ENCODE measurements at regions not wholly inside any gene's neighbourhood (a gene's known extent, or its start where the extent isn't known, plus 50 kb on each side); places are given as distances from the start of the nearest gene placed in this dataset.

DNA sequence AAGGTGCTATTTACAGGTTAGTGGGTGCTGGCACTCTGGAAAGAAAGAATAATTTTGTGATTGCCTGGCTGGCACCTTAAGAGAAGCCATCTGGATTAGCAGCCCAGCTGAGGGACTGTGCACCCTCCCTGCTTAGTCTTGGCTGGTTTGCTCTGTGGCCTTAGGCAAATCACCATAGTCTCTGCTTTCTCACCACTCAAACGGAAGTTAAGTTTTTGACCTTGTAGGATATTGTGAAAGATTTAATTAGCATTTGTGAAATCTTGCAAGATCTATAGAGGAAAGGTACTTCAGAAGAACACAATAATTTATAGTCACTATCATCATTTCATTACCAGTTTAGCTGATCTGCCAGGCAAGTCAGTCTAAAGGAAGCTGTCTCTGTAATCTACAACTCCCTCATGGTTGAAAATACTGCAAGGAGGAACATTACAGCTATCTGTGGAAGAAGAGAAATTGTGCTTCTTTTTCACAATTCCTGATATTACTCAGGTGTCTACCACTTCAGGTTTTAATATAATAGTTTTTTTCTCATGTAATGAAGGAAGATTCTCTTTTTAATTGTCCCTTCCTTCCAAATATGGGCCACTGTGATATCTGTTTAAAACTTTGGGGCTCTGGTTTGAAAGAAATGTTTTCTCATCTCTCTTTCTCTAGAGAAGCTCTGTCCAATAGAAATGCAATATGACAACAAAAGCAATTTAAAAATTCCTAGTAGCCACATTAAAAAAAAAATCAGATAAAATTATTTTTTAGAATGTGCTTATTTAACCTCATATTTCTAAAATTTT is 219.6 kb downstream of the PTEN start:
- DNase-seq (ENCODE audit: low read depth): no peak

DNA sequence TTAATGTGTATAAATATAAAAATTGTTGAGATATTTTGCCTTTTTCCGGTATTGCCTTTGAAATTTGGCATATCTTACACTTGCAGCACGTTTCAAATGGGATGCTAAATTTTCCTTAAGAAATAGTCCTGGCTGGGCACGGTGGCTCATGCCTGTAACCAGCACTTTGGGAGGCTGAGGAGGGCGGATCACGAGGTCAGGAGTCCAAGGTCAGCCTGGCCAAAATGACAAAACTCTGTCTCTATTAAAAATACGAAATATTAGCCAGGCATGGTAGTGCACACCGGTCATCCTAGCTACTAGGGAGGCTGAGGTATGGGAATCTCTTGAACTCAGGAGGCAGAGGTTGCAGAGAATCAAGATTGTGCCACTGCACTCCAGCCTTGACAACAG is 220.2 kb downstream of the PTEN start:
- DNase-seq (ENCODE audit: low read depth): no peak

DNA sequence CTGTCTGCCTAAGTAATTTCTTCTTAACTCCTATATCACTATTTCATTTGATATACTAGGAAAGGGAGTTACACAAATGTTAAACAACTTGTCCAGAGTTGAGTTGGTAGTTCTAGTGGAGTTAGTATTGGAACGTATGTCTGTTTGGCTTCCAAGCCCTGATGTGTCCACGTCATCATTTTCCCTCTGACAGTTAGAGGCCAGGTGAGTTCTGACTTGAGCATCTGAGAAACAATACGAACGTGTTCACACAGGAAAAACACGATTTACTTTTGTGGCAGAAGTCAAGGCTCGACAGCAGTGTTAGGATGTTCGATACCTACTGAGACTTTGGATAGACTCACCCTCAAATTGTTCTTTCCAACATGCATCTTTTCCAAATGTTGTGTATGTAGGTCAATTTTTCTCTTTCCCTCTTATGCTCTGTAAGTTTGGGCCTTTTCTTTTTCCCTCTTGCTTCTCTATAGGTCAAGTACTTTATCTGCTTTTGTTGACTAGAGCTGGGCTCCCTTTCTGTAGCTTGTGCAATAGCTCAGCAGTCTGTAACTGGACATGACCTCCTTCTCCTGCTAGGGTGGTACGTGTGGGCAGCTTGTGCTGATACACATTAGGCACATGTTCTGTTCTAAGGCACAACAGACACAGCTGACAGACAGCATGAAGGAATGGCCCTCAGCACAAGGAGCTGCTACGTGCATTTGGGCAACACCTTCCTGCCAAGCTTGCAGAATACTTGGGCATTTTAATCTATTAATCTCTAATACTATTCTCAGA is 222.9 kb downstream of the PTEN start:
- no peak for DNase-seq (ENCODE audit: low read depth)

DNA sequence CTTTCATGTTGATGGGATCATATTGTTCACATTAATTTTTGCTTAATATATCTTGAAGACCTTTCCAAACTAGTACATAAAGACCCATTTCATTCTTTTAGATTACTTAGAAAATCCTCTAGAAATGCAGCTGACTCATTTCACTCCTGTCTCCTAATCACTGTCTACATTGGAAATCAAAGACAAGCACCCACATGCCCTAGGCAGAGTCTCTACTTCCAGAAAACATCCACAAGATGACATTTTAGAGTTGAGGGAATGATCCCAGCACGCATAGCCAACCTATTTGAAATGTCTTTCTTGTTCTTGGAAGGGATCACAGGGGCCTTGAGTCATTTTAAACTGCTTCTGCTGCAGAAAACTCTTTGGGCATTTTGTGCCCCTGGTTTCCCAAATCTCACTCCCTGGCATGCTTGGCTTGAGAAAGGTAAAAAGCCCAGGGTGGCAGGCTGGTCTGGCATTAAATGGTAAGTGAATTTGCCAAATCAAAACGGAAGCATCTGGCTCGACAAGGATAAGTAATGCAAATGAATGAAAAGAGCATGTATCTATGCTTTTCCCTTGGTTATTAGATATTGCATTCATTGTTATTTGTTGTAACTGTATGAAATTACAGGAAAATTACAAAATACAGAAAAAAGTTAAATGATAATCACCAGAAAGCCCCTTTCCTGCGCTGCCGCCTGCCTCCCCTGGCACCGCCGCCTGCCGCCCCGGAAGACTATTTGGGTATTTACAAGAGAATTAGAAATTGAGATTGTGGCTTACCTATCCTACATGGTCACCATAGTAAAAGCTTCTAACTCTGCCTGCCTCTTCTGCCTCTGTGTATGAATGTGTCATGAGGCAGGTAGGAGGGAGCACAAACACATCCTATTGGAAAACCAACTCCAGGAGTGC is 225.3 kb downstream of the PTEN start:
- no peak for DNase-seq (ENCODE audit: low read depth)

DNA sequence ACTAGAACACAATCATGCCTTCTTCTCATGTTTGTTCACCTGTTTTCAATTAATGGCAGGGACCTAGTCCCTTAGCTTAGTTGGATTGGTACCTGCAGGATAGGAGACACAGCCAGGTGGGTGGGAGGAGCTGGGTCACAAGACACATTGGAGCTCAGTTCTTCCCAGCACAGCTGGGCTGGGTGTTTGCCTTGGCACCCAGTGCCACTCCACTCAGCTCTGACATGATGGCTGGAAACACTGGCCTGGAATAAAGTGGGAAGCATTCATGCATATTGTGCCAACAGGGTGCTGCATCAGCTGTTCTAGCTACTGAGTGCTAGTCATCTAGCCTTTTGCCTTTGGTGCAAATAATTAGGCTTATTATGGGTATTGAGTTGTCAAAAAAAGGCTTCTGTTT is 226.1 kb downstream of the PTEN start:
- DNase-seq (ENCODE audit: low read depth): no peak

DNA sequence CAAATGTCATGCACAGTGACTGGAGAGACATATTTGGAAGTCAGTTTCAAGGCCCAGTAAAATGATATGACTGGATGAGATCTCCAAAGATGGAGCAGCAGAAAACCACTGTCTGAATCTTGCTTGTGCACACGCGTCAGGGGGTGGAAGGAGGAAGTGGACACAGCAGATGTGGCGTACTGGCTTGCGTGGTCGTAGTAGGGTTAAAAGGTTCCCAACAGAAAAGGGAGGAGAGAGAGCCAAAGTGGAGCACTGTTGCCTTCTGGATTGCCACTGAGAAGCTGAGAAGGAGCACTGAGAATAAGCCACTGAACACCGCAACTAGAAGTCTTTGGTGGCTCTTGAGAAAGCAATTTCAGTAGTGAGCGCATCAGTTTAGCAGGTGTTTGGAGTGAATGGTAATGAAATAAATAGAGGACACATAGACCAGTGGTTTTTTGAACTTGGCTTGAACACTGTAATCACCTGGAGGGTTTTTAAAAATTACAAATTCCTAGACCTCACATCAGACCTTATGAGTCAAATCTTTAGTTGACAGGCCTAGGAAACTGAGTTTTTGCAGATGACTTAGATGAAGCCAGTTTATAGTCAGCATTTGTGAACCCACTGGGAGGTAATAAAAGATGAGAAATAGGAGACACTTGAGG is 227.3 kb downstream of the PTEN start:
- DNase-seq (ENCODE audit: low read depth): no peak

DNA sequence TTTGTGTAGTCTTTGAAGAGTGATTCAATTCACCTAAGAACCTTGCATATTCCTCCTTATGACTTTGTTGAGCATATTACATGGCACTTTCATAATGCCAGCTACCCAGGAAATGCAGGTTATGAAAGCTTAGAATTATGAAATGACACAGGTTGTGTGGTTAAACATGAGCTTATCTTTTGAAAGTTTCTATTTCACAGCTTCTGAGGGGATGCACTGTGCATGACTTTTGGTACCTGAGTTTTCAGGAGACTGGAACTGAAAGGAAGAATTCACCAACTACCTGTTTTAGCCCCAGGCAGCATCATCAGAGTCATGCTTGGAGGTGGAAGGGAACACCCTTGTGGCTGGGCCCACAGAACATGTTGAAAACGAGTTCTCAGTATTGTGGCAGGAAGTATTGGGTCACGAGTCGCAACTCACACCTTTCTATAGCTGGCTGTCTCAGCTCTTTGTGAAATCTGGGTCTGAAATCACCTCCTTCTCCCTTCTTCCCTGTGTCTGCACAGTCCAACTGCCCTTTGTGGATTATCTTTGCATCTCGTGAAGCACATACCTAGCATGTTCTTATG is 228.2 kb downstream of the PTEN start:
- DNase-seq (ENCODE audit: low read depth): no peak

DNA sequence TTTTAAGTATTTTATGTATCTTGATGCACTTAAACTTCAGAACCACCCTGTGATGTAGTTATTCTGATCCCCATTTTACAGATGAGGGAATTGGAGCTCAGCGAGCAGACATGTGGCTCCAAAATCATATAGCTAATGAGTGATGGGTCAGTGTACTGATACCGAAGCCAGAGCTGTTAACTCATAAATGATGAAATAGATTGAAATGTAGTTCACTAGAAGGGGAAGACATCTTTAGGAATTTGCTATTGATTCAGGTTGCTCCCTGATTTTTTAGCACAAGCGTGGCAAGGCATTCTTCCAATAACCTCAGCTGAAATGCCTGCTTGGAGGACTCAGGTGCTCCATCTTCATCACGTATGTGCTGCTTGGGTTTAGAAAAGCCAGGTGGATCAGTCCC is 228.8 kb downstream of the PTEN start:
- no peak for DNase-seq (ENCODE audit: low read depth)

DNA sequence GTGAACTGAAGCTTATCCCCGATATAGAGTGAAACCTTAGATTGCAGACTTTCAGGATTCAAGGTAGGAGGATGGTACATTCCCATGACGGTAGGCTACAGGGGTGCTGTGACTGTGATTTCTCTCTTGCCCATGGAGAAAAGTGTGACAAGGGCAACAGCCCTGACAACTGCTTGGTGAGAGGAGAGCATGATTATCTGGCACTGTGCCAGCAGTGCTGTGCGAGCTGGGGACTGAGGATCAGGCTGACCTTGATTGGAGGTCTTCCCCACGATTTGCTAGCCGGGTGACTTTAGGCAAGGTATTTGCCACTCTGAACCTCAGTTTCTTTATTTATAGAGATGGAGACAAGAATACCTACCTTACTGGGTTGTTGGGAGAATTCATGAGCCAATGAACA is 229.5 kb downstream of the PTEN start:
- DNase-seq (ENCODE audit: low read depth): no peak

DNA sequence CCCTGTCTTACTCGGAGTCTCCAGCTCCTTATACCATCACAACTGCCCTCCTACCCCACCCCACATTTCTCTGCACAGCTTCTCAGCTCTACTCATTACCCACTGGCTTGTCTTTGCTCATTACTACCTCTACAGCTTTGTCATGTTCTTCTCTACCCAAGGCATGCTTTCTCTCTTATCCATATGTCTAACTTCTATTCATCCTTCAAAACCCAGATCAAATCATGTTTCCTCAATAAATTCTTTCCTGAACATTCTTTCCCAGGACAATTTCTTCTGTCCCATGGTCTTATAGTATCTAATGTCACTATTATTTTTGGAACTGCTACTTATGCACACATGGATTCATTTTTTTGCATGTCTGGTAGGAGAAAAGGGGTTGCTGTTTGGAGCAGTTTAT is 231.4 kb downstream of the PTEN start:
- no peak for DNase-seq (ENCODE audit: low read depth)

DNA sequence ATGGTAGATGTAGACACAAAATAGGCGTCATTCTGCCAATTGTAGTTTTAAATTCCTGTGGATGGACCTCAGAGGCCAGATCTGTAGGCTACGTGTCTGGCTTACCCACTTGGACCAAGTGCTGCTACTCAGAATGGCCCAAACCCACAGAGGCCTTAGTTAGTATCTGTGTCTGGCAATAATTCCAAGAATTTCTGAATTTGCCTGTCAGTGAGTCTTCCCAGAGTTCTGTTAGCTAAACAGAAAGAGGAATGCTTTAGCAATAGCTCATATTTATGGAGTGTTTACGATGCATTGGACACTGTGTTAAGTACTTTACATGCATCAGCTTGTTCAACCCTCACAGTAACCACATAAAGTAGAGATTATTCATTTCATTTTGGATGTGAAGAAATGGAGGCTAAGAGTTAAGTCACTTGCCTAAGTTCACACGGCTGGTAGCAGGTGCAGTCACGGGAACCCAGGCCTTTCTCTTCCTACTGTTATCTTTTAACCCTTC is 231.8 kb downstream of the PTEN start:
- no peak for DNase-seq (ENCODE audit: low read depth)

DNA sequence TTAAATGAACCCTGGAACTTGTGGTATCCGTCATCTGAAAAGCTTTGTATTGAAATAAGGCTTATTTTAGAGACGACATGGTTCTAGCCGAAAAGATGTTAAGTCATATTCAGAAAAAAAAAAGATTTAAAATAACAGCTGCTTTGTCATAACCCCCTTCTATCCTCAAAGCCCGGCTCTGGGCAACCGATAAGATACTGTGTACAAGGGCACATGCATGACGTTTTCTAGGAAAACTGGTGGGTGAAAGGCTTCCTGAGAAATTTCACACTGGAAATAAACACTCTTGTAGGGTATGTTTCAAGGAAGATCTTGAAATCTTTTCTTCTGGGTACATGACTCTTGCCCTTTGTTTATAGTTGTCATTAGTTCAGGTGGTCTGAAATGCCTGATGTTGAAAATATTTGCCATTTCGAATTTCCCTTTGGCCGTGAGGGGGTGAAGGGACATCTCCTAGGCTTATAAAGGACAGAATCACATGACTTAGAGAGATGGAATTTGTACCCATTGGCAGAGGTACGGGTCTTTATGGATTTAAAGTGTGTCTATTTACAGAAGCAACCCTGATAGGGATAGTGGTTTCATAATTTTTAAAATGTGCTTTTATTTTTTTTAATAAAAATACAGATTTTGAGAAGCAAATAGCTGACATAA is 232.5 kb downstream of the PTEN start:
- no peak for DNase-seq (ENCODE audit: low read depth)

DNA sequence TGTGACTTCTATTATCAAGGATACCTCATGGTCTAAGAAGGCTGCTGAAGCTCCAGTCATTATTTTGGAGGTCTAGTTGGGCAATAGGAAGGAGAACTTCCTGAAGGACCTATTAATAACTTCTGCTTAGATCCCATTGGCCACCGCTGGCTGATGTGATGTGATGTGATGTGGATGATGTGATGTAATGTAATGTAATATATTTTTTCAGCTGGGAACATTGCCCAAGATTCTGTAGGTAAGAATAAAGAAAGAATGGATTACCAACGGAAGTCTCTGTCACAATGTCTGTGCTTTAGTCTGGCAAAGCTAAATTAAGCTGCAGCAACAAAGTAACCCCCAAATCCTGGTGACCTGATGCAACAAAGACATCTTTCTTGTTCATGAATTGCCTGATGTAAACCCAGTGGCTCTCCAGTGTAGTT is 233.7 kb downstream of the PTEN start:
- no peak for DNase-seq (ENCODE audit: low read depth)

DNA sequence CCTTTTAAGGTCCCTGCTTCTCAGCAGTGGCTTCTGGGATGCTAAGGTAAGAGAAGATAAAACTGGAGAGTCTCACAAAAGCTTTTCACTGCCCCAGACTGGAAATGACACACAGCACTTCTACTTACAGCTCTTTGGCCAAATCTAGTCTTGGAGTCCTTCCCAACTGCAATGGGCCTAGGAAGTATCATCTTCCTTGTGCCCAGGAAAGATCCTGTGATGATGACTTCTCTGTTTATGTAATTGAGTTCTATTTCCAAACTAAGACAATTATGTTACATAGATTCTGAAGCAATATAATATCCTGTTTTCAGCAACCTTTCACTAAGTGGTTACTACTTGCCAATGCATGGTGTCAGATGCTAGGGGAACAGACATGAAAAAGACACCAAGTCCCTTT is 234.1 kb downstream of the PTEN start:
- no peak for DNase-seq (ENCODE audit: low read depth)

DNA sequence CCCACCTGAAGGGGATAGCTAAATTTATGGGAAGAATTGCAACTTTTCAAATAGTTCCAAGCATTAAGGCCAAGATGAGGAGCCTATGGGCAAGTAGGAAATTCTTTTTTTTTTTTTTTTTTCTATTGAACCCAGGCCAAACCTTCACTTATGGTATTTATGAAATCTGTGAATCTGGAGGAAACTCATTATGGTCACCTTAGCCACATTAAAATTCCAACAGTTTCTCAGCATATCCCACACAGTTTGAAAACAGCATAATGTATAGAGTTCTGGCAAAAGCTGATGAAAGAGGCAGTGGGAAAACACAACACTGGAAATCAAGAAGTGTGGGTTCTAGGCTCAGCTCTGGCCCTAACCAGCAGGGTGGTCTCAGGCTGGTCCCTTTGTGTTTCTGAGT is 236.9 kb downstream of the PTEN start:
- DNase-seq (ENCODE audit: low read depth): no peak

DNA sequence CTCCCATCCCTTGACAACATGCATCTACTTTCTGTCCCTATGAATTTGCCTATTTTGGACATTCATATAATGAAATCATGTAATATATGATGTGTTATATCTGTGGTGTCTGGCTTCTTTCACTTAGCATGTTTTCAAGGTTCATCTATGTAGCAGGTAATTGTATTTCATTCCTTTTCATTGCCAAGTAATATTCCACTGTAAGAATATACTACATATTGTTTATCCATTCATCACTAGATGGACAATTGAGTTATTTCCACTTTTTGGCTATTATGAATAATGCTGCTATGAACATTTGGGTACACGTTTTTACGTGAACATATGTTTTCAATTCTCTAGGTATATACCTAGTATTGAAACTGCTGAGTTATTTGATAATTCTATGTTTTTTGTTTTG is 238.2 kb downstream of the PTEN start:
- no peak for DNase-seq (ENCODE audit: low read depth)

DNA sequence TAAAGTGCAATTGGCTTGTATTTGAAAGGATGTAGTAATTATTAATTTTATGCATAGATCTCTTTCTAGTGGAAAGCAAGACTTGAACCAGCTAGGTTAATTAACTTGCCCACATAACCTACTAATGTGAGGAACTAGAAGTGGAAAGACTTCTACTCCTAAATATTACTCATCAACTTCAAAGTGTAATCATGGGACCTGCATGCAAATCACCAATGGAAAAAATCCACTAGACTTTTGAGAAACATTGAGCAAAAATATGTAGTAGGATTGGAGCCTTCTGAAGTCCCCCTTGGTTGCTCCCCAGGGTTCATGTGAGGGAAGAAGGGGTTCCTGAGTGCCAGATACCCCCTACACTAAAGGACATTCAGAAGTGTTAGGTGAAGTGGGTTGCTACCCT is 240.2 kb downstream of the PTEN start:
- no peak for DNase-seq (ENCODE audit: low read depth)

DNA sequence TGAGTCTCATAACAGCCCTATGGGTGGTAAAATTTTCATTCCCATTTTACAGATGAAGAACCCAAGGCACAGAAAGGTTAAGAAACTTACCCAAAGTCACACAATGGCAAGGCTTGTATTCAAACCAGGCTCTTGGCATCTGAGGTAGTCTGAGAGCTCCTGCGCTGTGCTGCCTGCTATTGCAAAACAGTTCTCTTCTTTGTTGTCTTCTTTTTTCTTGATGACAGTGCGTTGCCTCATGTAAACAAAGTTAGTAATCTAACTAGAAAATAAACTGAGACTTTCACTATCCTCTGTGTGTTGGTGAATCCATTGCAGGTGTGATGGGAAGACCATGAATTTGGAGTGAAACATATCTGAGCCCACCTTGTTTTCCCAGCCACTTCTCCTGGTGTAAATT is 240.8 kb downstream of the PTEN start:
- no peak for DNase-seq (ENCODE audit: low read depth)

DNA sequence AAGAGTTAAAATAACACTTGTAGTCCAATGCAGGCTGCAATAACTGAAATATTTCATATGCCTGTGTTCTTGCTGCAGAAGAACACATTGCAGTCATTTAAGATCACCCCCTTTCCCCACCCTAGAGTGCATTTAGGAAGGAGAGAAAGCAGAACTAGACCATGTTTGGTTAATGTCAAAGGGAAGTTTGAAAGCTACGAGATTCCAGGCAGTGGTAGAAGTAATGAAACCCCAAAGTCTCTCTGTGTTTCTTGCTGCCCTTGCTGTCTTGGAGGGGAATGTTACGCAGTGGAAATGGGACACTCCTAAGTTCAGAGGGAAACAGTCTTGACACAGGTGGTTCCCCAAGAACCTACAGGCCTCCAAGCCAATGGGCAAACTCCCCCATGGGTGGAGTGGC is 242.9 kb downstream of the PTEN start:
- DNase-seq (ENCODE audit: low read depth): no peak

DNA sequence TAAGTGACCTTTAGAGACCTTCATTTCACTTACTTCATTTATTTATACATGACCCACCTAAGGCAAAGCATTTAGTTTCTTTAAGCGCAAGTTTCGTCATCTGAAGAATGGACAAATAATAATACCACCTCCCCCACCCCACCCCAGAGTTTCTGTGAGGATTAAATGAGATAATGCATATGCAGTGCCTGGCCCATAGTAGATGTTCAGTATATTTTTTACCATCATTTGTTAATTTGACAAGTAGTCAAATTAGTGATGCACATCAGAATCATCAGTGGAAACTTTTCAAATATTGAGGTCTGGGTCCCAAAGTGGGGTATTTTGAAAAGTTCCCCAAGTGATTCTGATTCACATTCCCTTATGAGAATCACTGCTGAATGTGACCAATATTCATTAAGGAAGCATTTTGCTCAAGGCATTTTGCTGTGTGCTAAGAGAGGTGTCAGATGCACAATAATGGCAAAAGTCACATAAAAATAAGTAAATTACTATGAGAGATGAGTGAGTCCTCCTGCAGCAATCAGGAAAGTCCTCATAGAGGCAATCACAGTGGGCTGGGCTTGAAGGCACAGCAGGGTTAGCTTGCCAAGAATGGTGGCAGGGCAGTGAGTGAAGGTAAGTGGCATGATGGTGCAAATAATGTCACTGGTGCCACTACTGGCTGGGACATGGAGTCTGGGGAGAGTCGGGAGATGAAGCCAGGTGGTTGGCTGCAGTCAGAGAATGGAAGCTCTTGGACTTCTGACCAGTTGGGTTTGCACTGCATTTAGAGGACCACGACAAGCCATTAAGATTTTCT is 244.1 kb downstream of the PTEN start:
- no peak for DNase-seq (ENCODE audit: low read depth)

Data from fibroblast of the conjunctiva (primary cell).